Epithelial cell of esophagus (primary cell): ENCODE measurements at regions not wholly inside any gene's neighbourhood (a gene's known extent, or its start where the extent isn't known, plus 50 kb on each side); places are given as distances from the start of the nearest gene placed in this dataset.
"Not testable (repeated sequence)": the region's sequence is repeated elsewhere in the genome, so short reads cannot be mapped to it uniquely, and the experiment has no call there.

Experiments used
- DNase-seq: peaks from one replicate; pipeline ENCODE4 v3.0.0; 2010; ENCODE audit warnings: low read depth
- H3K4me3 ChIP-seq: 2 replicates; pipeline ENCODE4 v1.5.1; 2011; ENCODE audit warnings: mild to moderate bottlenecking, low read length, control low read depth
- TF ChIP-seq, protein P1 (sequence below): IDR thresholded peaks from 2 replicates; pipeline ENCODE4 v1.5.1; 2011; ENCODE audit warnings: low read depth, mild to moderate bottlenecking, low read length, control low read depth, inconsistent platforms; ENCODE audit not compliant: insufficient read depth; ENCODE audit errors: missing control alignments

DNA sequence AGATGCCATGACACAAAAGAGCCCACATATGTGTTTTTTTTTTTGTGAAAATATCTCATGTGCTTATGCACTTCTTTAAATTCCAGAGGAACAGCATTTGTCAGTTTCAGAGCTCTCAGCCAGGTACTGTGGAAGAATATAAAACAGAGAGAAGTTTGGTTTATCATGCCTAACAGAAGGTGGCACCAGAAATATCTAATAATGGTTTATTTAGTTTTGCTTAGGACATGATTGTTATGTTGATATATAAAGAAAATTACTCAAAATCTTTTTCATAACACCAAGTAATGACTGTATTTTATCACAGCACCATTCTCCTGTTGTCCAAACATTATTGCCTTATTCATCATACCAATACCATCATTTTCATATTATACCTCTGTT is 455.6 kb upstream of the ACTBL2 start:
- TF ChIP-seq, protein P1, sequence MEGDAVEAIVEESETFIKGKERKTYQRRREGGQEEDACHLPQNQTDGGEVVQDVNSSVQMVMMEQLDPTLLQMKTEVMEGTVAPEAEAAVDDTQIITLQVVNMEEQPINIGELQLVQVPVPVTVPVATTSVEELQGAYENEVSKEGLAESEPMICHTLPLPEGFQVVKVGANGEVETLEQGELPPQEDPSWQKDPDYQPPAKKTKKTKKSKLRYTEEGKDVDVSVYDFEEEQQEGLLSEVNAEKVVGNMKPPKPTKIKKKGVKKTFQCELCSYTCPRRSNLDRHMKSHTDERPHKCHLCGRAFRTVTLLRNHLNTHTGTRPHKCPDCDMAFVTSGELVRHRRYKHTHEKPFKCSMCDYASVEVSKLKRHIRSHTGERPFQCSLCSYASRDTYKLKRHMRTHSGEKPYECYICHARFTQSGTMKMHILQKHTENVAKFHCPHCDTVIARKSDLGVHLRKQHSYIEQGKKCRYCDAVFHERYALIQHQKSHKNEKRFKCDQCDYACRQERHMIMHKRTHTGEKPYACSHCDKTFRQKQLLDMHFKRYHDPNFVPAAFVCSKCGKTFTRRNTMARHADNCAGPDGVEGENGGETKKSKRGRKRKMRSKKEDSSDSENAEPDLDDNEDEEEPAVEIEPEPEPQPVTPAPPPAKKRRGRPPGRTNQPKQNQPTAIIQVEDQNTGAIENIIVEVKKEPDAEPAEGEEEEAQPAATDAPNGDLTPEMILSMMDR, result peak; percentile 3
- no peak overlapping the region for H3K4me3 ChIP-seq
- DNase-seq, result no peak

DNA sequence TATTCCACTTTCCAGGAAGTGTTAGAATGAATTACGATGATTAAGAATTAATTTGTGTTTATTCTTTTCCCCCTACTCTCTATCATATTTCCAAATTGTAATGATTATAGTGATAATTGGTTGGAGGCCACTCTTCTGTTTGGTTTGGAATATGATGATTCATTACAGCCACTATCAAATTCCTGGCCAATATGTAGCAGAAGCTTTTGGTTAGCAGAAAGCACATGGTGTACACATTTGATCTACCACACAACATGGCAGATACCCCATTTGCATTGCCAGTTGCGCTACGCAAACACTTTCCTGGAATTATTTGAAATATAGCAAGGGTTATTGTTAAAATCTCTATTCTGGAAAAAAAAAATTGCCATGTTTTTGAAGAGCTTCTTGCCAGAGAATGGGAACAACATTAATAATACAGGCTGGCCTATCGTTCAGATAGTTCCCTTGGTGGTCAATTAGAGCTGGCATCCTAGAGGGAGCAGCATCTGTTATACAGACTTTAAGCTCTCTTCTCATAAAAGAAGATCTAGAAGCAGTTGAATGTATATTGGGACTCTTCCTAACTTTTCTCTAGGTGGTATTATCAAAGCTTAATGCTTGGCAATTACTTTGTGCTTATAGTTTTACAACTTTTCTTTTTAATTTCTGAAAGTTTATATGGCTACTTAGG is 455.0 kb upstream of the ACTBL2 start:
- H3K4me3 ChIP-seq, result no peak overlapping the region
- no peak for DNase-seq
- TF ChIP-seq, protein P1, result no peak

DNA sequence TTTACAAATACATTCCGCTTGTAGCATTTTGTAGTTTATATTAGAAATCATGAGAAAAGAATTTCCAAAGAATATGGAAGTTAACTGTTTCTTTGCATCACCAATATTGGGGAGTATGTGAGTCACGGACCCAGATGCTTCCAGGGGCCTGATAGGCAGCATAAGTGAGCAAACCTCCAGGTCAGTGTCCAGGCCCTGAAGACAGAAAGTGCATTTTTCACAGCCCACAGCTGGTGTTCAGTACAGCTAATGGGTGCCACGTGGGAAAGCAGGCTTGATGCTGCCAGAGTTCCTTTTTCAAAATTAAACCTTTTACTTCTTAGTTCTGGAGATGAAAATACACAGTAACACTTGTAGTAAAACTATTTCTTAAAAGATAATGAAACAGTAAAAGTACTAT is 454.4 kb upstream of the ACTBL2 start:
- H3K4me3 ChIP-seq, result no peak overlapping the region
- TF ChIP-seq, protein P1, result no peak
- no peak for DNase-seq

DNA sequence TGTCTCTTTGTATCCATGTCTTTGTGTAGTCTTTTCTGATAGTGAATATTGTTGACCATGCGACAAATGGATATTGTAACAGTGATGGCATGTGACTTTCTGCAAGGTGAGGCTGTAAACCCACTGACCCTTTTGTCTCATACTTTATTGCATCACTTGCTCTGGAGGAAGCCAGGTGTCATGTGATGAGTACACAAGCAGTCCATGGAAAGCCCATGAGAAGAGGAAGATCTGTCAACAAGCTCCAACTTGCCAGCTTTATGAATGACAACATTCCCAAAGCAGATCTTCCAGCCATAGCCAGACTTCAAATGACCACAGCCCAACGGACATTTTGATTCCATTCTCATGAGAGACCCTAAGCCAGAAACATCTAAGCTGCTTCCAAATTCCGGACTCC is 450.1 kb upstream of the ACTBL2 start:
- TF ChIP-seq, protein P1, result no peak
- H3K4me3 ChIP-seq, result no peak overlapping the region
- DNase-seq, result peak; percentile 90

DNA sequence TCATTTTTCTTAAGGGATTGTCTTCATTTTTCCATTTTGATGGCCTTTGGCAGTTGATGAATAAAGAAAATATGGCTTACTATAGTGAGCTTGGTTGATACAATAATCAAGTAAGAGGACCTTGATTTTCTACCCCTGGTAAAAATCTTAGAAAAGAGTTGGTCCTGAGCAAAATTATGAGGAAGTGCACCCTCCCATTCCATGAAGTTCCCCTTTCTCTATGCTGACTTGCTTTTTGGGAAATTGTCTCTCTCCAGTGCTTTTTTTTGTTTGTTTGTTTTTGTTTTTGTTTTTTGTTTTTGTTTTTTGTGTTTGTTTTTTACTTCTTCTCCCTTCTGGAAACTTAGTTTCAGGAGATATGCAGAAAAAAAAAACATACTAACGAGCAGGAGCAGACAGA is 449.2 kb upstream of the ACTBL2 start:
- no peak overlapping the region for H3K4me3 ChIP-seq
- DNase-seq, result no peak
- TF ChIP-seq, protein P1, result no peak

DNA sequence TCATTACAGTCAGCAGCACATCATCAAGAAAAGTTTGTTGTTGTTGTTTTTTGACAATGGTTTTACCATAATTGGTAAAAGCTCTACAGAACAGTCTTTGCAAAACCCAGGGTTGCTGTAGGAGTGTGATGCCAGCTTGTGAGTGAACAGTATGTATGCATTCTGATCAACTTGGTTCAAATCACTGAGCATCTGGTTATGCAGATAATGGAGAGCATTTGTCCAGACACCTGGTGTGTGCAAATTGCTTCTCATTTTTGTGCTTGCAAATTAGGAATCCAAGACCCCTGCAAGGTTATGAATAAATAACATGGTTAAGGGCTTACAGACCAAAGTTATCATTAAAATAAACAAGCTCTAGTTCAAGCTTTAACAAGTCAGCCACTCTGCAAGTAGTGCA is 448.7 kb upstream of the ACTBL2 start:
- H3K4me3 ChIP-seq, result no peak overlapping the region
- DNase-seq, result no peak
- TF ChIP-seq, protein P1, result no peak

DNA sequence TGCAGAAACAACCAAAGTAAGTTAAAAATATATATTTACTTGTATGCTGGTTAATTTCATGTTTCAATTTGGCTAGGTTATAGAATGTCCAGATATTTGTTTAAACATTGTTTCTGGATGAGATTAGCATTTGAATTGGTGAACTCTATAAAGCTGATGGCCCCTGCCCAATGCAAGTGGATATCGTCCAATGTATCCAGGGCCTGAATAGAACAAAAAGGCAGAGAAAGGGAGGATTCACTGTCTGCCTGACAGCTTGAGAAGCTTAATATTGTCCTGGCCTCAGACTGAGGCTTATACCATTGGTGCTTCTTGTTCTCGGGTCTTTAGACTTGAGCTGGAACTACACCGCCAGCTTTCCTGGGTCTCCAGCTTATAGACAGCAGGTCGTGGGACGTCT is 446.7 kb upstream of the ACTBL2 start:
- H3K4me3 ChIP-seq, result no peak overlapping the region
- no peak for DNase-seq
- TF ChIP-seq, protein P1, result no peak

DNA sequence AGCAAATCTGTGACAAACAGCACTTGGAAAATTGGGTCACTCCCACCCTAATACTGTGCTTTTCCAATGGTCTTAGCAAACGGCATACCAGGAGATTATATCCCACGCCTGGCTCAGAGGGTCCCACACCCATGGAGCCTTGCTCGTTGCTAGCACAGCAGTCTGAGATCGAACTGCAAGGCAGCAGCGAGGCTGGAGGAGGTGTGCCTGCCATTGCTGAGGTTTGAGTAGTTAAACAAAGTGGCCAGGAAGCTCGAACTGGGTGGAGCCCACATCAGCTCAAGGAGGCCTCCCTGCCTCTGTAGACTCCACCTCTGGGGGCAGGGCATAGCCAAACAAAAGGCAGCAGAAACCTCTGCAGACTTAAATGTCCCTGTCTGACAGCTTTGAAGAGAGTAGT is 440.5 kb upstream of the ACTBL2 start:
- not testable (repeated sequence) for H3K4me3 ChIP-seq, DNase-seq
